ENCODE measurements at regions not wholly inside any gene's neighbourhood (a gene's known extent, or its start where the extent isn't known, plus 50 kb on each side); places are given as distances from the start of the nearest gene placed in this dataset.
"Not testable (repeated sequence)": the region's sequence is repeated elsewhere in the genome, so short reads cannot be mapped to it uniquely, and the experiment has no call there.

- no peak overlapping the region for H3K4me3 ChIP-seq (ENCODE audit: low read depth, low read length)
- no peak for DNase-seq (ENCODE audit: low read depth)
These were observed 246.9 kb downstream of the FBXO8 start for GRCh38 chr4:174036576-174036975.

GRCh38 chr4:174036111-174036510 lies 247.4 kb downstream of the FBXO8 start:
- H3K4me3 ChIP-seq (ENCODE audit: low read depth, low read length) = no peak overlapping the region
- no peak for DNase-seq (ENCODE audit: low read depth)

DNA sequence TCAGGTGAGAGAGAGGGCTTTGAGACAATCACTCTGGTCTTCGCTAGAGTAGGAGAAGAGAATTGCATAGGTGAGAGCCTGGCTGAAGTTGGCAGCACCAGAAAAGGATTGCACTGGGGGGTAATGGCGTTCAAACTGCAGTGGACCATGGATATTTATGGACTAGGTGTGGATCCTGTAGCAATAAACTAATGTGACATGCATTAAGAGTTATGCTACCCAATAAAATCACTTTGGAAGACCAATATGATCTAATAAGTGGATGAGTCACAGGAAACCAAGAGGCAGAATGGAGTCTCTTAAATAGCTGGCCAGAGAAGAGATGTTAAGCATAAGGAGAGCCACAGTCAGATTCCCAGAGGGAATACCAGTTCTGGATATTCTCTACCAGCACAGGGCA lies 259.8 kb downstream of the FBXO8 start:
- DNase-seq (ENCODE audit: low read depth) = no peak
- H3K4me3 ChIP-seq (ENCODE audit: low read depth, low read length) = no peak overlapping the region

DNA sequence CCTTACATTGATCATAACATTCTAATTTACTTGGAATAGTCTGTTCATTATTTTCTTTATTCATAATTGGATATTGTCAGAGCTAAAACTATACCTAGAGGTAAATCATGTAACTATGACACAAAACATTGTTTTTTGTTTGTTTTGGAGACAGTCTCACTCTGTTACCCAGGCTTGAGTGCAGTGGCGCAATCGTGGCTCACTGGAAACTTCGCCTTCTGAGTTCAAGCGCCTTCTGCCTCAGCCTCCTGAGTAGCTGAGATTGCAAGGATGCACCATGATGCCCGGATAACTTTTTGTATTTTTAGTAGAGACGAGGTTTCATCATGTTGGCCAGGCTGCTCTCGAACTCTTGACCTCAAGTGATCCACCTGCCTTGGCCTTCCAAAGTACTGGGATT lies 265.2 kb downstream of the FBXO8 start:
- no peak for DNase-seq (ENCODE audit: low read depth)
- H3K4me3 ChIP-seq (ENCODE audit: low read depth, low read length) = no peak overlapping the region

GRCh38 chr4:174016251-174016650 lies 267.2 kb downstream of the FBXO8 start:
- H3K4me3 ChIP-seq (ENCODE audit: low read depth, low read length) = no peak overlapping the region
- no peak for DNase-seq (ENCODE audit: low read depth)

GRCh38 chr4:174012886-174013259 lies 270.6 kb downstream of the FBXO8 start:
- no peak for DNase-seq (ENCODE audit: low read depth)
- H3K4me3 ChIP-seq (ENCODE audit: low read depth, low read length) = no peak overlapping the region

GRCh38 chr4:174012135-174012885 lies 271.2 kb downstream of the FBXO8 start:
- no peak overlapping the region for H3K4me3 ChIP-seq (ENCODE audit: low read depth, low read length)
- no peak for DNase-seq (ENCODE audit: low read depth)

- DNase-seq (ENCODE audit: low read depth) = no peak
- no peak overlapping the region for H3K4me3 ChIP-seq (ENCODE audit: low read depth, low read length)
These were observed 272.9 kb downstream of the FBXO8 start for GRCh38 chr4:174010547-174010946.

DNA sequence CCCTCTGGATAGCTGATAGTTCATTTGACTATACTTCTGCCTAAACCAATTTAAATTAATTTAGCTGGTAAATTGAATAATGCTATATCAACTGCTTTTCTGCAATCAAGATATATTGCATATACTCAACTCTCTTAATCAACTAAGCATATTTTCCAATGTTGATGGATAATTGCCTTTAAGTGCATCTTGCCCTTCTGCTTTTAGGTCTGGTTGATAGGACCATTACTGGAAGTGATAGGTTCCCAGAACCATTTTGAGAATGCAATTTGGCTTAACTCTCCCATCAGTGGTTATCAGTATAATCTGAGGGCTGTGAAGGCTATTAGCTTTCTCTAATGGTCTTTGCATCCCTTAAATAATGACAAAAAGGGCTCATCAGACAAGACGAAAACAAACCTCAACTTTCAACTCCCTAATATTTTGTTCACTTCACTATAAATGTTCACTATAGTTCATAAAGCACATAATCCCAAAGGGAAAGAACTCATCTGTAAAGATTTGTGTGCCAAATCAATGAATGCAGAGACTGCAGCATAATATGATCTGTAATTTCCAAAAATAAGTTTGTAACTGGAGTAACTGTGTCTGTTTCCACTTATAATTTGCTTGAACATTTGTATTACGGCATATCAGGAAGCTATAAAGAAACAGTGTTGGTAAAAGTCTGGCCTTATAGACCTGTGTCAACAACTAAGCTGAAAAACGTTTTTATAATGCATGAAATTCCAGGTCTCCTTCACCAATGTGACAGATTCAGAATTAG lies 273.6 kb downstream of the FBXO8 start:
- no peak overlapping the region for H3K4me3 ChIP-seq (ENCODE audit: low read depth, low read length)
- DNase-seq (ENCODE audit: low read depth) = no peak

DNA sequence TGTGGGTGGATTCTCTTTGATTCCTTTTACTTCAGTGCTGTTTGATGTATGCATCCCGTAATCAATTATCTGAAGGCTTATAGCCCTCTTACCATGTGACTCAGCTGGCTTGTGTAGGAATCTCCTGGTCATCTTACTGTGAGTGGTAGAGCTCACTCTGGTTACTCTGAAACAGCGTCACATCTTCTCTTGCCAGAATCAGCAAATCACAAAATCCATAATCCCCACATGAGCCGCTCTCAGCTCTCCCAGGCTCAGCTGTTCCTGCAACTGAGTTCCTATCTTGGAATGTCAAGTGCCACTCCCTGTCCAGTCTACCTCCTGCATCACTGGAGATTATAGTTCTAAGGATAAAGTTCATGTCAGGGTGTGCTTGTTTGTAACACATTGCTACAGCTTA lies 278.0 kb downstream of the FBXO8 start:
- no peak for DNase-seq (ENCODE audit: low read depth)
- no peak overlapping the region for H3K4me3 ChIP-seq (ENCODE audit: low read depth, low read length)

DNA sequence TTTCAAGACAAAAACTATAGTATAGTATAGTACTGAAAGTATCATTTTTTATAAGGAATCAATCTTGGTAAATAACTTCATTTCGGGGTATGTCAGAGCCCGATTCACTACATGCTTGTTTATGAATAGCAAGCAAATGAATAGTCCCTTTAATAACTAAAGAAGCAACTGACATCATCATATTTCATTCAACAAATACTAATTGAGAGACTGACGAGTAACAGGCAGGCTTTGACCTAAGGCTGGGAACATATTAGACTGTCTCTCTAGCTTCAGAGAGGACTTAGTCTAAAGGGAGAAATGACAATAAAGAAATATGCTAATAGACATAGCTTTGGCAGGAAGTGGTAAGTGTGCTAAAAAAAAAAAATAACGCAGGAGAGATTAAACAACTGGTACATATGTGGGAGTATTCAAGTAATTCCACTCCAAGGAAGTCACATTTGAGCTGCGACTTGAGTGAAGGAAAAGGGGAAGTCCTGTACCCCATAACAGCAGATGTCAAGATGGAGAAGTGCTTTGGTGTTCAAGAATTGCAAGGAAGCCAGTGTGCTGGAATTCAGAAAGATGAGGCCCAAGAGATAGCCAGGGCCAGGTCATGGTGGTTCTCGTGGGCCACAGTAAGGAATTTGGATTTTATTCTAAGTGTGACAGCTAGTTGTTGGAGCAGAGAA lies 284.9 kb downstream of the FBXO8 start:
- no peak overlapping the region for H3K4me3 ChIP-seq (ENCODE audit: low read depth, low read length)
- no peak for DNase-seq (ENCODE audit: low read depth)

DNA sequence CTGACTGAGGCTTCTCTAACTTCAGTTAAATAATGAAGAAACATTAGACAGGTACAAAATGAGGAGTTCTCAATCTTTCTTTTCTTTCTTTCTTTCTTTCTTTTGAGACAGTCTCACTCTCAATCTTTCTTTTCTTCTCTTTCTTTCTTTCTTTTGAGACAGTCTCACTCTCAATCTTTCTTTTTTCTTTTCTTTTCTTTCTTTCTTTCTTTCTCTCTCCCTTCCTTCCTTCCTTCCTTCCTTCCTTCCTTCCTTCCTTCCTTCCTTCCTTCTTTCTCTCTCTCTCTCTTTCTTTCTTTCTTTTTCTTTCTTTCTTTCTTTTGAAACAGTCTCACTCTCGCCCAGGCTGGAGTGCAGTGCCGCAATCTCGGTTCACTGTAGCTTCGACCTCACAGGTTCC lies 287.7 kb downstream of the FBXO8 start:
- not testable (repeated sequence) for DNase-seq (ENCODE audit: low read depth); H3K4me3 ChIP-seq (ENCODE audit: low read depth, low read length)

GRCh38 chr4:173991814-173992213 lies 291.7 kb downstream of the FBXO8 start:
- DNase-seq (ENCODE audit: low read depth) = no peak
- H3K4me3 ChIP-seq (ENCODE audit: low read depth, low read length) = no peak overlapping the region

- DNase-seq (ENCODE audit: low read depth) = no peak
- H3K4me3 ChIP-seq (ENCODE audit: low read depth, low read length) = no peak overlapping the region
These were observed 292.2 kb downstream of the FBXO8 start for GRCh38 chr4:173991316-173991715.

DNA sequence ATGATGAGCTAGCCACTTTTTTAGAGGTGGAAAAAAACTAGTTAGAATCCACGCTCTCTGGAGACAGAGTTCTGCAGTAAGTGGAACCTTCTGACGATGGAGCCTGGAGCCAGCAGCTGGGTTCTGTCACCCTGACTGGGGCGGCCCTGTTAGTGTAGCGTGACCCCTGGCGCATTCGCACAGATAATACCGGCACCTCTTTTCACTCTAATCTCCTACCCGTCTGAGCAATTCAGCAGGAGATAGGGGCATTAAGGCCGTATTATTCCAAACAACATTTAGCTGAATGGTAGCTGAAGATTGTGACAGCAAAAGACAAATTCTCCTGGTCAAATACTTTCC lies 292.6 kb downstream of the FBXO8 start:
- DNase-seq (ENCODE audit: low read depth) = no peak
- H3K4me3 ChIP-seq (ENCODE audit: low read depth, low read length) = no peak overlapping the region

DNA sequence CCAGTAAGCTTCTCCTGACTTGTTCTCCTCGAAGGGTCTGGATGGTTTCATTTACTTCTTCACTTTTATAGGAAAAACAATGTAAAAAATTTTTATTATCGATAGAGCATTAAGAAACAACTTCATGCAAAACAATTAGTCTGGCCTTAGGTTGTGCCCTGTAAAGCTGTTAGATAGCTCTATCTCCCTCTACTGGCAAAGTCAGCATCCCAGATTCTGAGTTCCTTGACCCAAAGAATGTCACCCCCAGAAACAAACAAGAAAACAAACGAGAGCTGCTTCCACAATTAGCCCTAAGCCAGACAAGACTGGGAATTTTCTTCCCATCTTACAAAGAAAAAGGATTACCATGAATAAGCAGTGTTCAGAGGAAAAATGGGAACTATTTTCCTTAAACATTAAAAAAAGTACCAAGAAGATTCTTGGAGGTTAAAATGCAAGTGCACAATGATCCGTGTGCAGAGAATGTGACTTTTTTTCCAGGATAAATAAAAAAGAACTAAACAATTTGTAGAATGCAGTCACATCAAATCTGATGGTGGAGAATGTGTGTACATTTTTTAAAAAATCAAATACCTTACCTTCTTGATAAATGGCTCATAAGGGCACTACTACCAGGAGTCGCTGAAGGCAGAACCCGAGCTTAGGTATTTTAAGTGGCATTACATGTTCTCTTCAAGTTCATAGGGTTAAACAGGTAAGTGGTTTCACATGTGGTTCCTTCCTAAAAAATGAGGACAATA lies 293.2 kb downstream of the FBXO8 start:
- H3K4me3 ChIP-seq (ENCODE audit: low read depth, low read length) = no peak overlapping the region
- peak; percentile 12 for DNase-seq (ENCODE audit: low read depth)

DNA sequence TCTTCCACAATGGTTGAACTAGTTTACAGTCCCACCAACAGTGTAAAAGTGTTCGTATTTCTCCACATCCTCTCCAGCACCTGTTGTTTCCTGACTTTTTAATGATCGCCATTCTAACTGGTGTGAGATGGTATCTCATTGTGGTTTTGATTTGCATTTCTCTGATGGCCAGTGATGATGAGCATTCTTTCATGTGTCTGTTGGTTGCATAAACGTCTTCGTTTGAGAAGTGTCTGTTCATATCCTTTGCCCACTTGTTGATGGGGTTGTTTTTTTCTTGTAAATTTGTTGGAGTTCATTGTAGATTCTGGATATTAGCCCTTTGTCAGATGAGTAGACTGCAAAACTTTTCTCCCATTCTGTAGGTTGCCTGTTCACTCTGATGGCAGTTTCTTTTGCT lies 319.9 kb downstream of the FBXO8 start:
- H3K4me3 ChIP-seq (ENCODE audit: low read depth, low read length); DNase-seq (ENCODE audit: low read depth): not testable (repeated sequence)

DNA sequence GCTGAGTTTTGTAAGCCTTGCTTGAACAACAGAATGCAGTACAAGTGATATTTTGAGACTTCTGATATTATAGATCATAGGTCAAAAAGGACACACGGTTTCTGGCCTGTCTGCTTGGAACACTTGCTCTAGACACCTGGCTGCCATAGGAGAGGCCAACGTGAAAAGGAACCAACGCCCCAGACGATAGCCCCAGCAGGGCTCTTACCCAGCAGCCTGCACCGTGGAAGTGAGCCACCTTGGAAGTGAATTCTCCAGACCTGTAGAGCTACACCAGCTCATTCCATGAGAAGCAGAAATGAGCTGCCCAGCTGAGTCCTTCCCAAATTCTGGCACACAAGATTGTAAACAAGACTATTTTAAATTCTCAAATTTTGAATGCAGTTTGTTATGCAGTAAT lies 323.1 kb downstream of the FBXO8 start:
- no peak overlapping the region for H3K4me3 ChIP-seq (ENCODE audit: low read depth, low read length)
- no peak for DNase-seq (ENCODE audit: low read depth)

DNA sequence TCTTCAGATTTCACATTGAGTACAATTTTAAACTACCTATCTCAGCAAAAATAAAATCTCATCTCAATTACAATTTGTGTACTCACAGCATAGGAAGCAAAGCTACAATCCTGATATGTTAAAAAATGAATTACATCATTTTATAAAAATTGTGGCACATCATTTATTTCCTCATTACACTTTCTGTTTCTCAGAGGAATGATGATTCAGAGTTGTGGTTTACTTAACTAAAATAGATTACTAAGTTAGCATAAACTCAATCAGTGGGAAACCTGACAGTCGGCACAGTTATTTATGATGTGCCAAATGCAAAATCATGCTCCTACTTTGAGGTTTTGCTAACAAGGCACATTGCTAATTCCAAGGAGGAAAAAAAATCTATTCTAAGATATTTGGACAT lies 325.0 kb downstream of the FBXO8 start:
- no peak for DNase-seq (ENCODE audit: low read depth)
- H3K4me3 ChIP-seq (ENCODE audit: low read depth, low read length) = no peak overlapping the region

- DNase-seq (ENCODE audit: low read depth) = no peak
These were observed 339.9 kb downstream of the FBXO8 start for GRCh38 chr4:173943547-173943946.

More at GRCh38 chr4:173943547-173943946, 339.9 kb downstream of the FBXO8 start:
- H3K4me3 ChIP-seq (ENCODE audit: low read depth, low read length) = no peak overlapping the region

All from skeletal muscle cell (primary cell).